ENCODE measurements at regions not wholly inside any gene's neighbourhood (a gene's known extent, or its start where the extent isn't known, plus 50 kb on each side); places are given as distances from the start of the nearest gene placed in this dataset.

DNA sequence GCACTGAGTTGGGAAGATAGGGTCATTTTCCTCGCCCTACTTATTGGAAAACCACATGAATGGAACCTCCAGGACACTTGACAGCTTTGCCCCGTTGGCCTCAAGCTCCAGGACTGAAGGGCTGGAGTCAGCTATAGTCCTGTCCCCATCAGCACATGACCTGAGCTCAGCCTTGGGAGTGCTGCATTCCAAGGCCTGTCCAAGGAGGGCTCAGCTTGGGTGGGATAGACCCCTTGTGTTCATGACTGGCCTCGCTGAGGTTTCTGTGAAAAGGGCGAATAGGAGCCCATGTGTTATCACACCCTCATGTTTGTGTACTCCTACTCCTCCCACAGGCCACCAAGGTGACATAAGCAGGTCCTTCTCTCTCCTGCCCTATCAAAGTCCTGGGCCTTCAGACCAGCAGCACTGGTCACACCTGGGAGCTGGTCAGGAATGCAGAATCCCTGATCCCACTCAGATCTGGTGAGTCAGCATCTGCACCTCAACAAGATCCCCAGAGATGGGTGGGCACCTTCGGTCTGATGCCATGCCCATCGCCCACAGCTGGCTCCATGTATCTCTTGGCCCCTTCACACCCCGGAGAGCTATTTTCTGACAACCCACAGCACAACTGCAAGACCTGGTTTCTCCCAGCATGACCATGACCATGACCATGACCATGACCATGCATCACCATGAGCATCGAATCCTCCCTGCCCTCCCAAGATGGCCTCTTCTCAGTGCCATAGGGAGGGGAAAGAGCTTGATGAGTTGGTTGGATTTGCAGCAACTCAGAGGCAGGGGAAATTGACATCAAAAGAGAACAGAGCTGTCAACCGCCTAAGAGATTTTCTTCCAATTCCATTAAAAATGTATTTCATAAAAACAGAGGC is 83.0 kb upstream of the RAB6C start:
- no peak for FAIRE-seq

DNA sequence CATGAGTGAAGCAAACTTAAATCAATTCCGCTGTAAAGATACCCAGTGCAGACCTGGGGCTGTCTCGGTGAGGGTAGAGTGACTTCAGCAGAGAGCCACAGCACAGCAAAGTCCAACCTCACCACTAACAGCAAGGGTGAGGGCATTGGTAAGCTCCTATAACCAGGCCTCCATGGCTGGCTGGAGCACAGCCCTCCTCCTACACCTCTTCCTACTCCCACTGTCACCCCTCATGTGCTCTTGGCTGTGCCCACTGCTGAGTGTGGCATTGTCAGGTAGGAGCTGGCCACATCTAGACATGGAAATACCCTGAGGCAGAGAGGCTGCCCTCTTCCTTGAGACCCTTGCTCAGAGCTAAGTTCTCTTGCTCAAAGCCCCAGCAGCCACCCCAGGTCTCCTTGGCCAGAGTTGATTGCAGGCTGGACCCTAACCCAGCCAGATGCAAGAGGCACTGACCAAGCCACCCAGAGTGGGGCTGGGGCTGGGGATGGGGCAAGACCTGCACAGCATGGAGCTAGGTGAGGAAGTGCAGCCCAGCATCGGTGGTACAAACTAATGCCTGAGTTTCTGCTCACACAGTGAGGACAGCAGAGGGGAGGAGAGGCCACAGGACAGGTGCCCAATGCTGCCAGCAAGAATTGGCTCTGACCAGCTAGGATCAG is 77.6 kb upstream of the RAB6C start:
- FAIRE-seq, result no peak

DNA sequence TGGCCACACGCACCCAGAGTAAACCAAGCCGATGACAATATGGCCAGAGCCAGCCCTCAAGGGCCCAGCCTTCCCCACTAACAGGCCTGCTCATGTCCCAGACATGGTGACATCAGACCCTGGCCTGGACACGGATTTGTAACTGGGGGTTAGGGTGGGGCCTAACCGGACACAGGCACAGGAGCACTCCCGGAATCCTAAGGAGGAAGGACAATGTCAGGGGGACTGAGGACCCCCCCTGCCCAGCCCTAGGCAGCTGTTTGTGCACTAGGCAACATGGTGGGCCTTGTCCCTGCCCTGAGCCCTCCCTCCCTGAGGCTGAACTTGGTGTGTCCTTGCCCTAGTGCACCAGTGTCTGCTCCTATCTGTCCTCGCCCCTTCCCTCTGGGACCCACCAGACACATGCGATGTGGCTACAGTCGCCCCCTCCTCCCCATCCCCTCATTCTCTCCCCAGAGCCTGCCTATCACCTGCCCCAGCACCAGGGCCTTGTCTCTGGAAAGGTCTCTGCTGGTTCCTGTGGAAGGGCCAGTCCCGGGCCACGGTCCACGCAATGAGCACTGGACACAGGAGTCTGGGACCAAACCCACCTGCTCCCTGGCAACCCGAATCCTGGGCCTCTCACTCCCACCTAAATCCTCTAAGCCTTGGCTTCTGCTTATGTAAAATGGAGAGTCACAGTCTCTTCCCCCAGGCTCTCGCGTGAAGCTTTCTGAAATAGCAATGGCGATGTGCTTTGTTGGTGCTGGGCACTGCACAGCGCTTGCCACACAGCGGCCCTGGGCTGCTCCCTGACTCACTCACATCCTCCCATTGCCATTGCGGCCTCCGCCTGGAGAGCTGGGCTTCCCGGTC is 76.5 kb upstream of the RAB6C start:
- FAIRE-seq, result no peak

DNA sequence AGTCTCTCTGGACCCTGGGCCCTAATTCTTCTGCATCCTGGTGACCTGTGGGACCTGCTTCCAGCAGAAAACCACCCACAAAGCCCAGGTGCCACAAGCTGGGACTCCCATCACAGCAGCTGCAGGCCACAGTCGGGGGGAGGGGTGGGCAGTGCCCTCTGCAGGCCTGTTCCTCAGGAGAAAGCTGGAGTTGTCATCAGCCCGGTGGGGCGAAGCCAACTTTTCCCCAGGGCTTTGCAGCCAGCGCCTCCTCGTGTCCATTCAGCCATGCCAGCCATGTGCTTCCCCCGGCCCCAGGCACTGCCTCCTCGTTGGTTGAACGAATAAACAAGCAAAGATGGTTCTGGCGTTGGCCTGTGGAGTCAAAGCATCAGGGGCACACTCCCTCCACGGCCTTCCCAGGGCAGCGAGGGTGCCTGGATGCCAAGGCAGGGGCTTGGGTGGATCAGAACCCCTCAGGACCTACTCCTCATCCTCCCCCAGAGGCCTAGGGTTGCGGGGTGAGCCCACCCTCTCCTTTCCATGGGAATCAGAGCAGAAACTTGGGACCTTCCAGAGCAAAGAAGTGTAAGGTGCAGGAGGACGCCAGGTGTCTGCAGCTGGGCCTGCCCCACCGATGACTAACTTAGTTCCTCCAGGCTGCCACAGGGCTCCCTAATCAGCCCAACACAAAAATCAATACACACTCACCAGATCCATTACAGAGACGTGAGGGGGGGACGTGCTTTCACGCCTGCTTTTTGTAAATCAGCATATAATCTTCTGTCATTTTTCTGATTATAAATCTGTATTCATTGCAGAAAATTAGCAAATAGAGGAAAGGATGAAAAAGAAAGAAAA is 75.7 kb upstream of the RAB6C start:
- FAIRE-seq, result no peak

DNA sequence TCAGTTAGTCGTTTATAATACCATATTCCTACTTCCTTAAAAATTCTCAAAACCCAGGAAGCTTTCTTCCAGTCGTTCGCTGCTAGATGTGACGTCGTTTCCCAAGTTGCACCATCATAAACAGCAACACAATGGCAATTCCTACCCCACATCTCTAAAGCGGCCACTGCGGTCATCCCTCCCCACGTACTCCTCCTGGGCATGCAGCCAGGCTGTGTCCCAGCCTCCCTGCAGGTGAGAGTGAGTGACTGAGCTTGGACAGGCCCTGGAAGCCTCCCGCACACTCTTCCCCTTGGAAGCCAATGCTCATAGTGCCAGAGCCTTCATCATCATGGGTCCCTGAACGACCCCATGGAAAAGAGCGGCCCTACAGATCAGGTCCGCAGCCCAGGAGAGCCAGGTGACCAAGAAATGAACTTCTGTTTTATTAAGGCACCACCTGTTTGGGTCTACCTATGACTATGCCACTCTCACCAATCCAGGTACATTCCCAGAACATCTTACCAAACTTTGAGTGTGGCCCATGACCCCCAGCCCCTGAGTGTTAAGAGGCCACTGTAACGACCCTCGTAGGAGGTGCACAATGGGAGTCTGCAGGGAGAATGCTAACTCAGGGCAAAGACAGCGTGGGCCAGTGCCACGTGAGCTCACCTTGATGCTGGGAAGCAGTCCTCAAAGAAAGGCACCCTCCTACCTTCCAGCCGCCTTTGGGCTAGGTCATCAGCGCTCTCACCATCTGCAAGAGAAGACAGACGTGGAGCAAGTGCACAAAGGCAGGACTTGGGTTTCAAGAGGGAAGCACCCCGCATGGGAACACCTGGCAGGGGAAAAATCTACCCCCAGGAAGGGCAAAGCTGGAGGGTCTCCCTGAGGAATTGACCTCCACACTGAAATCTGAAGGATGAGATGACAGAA is 74.7 kb upstream of the RAB6C start:
- FAIRE-seq, result no peak

DNA sequence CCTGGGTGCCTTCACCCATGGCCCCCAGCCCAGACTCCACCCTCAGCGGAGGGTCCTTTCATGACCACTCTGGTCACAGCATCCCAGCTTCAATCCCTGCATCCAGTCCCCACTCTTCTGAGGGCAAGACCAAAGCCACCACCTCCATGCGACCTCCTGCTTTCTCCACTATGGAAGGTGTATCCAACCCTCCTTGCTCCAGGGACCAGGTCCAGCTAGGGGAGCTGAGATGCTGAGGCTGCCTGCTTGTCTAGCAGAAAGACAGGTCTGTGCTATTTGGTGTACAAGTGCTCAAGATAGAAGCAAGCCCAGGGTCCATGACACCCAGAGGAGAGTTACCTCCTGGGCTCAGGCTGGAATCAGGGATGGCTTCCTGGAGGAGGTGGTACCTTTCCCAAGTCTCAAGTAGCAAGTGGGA is 73.8 kb upstream of the RAB6C start:
- FAIRE-seq, result no peak

DNA sequence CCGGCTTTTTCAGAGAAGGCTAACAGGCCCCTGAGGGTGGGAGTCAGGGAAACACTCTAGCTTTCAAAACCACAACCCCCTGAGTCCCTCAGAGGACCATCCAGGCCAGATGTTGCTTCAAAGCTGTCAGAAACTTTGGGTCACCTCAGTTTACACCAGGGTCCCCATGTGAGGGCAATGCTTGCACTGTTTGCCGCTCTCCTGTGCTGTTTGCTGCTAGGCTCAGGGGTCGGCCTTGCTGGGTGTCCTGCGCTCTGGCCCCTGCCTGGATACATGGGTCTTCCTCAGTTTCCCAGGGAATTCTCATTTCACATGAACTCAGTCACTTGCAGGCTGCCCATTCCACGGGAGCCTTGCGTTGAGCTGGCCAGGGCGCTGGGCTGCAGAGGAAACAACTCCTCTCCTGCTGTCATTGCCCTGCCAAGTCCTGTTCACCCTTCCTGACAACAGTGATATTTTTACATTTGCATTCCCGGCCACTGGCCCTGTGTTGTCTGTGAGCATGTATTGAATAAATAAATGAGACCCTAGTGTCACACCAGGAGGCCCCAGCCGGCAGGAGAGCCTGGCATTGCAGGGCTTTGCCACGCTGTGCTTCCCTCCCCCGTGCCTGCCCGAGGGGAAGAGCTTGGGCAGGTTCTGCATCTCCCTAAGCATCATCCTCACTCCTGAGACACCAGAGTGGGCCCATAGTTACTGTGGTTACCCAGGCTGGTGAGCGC is 73.2 kb upstream of the RAB6C start:
- FAIRE-seq, result no peak

DNA sequence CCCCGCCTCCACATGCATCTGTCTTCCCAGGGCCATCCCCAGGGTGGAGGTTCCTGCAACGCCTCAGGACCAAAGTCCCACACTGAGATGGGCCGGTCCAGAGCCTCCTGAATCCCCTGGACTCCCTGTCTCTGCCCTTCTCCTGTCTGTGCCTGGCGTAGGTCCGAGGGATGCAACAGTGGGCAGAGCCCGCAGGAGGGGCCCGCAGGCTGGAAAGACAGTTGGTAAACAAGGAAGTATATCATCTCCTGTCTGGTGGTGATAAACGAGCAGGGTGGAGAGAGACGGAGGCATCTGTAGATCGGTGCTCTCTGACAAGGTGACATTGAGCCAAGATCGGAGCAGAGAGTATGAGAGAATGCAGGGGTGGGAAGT is 72.6 kb upstream of the RAB6C start:
- FAIRE-seq, result no peak

DNA sequence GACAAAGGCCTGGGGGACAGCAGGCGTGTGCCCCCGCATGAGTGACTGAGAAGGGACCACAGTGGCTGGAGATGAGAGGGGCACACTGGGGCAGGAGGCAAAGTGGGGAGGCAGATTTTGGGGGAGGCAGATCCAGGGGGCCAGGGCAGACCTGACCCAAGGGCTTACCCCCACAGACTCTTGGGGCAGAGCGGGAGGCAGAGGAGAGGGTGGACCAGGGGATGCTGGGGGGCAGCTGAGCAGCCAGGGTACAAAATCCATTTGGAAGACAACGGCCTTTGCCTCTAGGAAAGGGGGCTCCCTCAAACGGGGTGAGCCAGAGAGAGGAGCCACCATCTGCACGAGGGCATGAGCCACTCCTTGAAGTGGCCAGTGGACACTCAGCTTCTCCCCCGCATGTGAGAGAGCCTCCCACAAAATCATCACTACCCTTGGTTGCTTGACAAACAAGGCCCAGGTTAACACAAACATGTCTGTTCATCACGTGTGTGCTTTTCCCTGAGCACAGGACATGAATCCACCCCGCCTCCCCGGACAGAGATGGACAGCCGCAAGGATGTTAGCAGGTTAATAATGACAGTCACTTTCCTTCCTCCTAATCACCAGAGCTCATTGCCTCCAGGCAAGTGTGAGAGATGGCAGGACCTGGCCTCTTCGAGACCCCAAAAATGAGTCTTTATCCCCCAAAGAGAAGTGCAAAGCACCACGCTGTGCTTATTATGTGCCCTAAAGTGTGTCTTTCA is 72.0 kb upstream of the RAB6C start:
- no peak for FAIRE-seq

DNA sequence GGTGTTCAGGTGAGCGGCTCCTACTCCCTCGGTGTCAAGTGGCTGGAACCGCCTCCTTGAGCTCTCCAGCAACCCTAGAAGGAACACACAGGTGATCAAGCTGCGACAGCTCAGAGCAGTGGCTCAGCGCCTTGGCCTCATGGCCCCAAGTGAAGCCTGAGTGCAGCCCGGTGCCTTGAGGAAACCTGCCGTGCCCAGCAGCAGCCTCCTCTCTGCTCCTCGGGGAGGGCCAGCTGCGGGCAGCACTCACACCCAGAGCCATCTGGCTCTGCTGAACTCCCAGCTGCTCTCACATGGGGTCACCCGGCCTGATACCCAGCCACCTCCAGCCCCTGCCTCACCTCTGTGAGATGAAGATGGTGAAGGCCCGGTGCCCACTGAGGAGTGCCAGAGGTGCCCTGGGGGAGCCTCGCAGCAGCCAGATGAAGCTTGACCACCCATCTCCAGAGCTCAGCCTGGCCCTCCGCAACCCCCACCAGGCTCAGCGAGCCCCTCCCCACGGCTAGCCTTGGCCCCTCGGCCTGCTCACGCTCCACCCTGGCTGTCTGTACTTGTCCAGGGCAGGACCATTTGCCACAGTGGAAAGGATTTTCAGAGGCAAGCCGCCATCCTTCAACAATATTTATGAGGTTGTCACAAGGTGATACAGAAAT is 70.6 kb upstream of the RAB6C start:
- FAIRE-seq, result no peak

DNA sequence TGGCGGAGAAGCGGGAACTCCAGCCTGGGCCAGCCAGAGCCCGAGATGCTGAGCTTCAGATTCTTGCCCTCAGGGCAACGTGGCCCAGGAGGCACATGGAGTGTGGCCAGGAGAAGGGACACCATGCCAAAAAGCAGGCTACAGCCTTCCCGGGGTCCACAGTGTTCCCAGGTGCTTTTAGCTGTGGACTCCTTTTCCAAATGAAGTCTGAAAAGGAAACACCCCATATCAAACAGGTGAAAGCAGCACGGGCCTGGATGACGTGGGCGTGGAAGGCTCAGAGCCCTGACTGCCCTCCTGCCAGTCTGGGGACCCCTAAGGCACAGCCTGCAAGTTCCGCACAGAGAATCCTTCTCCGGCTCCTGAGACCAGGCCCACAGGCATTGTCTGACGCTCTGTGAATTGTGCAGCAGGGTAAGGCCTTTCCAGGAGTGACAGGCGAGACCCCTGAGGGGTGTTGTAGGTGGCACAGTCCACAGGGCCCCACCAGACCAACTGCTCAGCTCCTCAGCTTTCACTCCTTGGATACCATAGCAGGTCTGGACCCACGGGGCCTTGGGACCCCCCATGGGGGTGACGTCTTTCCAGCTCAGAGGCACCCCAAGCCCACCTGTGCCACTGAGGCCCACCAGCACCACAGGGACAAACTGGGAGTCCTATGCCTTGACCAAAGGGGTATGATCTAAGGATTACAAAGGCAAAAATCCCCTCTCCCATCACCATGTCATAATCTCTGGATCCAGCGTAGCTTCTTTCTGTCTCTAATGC is 69.6 kb upstream of the RAB6C start:
- no peak for FAIRE-seq

DNA sequence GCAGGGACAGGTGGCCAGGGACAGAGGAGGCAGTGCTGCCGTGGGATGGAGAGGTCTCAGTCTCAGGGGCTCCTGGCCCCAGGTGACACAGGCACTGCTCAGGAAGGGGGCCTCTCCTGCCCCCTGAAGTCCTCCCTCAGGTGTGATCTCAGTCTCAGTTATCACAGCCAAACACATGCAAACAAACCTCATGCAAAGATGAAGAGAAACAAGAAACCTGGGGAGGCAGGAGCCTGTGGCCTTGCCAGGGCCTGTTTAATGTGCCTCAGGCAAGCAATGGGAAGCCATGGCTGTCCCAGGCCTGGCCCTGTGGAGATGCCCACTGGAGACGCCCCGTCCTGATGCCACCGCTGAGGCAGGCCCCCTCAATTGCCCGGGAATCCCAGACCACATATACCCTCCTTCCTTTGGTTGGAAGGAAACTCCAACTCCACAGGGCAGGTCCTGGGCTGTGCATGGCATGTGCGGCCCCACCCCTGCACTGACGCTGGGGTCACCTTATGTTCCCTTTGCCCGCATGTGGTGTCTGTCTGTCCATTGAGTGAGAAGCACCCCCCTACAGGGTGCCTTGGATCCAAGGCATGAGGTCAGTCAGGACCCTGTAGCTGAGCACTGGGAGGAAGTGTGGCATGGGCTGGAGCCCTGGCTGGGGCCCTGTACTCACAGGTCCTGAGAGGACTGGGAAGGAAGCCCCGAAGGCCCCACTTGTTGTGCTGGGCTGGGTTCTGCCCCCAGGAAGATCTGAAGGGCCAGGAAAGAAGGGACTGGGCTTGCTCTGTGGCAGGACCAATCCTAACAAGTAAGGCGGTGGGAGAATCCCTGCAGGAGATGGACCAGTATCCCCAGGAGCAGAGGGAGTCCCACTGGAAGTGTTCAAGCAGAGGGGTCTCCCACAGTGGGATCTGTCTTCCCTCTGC is 68.8 kb upstream of the RAB6C start:
- no peak for FAIRE-seq

DNA sequence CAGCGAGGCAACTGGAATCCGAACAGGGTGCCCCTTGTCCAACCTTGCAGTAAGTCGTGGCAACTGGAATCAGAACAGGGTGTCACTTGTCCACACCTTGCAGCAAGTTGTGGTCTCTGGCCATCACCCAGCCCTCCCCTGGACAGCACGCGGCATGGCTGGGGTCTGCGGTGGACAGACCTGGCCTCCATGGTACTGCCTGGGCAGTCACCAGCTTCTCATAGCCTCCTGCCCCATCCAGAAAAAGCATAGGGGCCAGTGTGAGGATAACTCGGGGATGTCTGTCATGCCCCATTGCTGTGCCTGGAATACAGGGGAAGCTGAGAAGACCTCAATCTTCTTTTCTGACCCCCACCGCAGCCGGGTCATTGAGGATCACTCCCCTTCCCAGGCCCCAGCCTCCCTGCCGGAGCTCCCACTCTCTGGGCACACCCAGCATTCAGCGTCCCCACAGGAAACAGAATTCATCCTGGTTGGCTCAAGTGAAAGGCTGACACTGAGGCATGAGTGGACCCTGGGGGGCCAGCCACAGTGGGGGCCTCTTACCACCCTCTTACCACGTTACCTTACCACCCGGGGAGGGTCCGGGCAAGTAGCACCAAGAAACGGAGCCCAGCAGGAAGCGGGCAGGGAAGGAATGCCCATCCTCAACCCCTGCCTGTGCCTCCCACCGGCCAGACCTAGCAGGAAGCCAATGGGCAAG is 68.0 kb upstream of the RAB6C start:
- FAIRE-seq, result no peak

DNA sequence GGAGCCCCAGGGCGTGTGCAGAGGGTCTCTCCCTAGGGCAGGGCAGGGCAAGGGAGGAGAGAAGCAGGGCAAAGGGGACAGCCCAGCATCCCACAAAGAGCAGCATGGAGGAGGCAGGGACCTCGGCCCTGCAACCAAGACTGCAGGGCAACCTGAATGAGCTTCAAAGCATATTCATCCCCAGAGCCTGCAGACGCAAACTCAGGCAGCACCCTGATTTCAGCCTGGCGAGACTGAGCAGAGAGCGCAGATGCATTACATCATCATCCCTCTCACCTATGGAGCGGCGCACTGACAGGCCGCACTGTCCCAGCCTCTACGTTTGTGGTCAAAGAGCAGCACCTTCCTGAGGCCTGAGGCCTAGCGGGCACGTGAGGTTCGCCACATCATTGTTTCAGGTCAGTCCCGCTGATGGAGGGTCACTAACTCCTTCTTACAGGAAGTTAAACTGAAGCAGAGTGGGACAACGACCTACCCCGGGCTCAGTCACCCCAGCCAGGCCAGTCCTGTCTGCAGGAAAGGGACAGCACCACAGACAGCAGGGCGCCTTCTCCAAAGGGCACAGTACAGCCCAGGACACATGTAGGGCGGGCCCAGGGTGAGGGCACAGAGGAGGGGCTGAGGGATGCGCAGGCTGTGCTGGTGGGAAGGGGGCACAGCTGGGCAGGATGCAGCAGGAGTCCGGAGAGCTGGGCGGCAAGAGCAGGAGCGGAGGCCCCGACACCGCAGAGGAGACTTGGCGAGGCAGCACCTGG is 67.2 kb upstream of the RAB6C start:
- no peak for FAIRE-seq

DNA sequence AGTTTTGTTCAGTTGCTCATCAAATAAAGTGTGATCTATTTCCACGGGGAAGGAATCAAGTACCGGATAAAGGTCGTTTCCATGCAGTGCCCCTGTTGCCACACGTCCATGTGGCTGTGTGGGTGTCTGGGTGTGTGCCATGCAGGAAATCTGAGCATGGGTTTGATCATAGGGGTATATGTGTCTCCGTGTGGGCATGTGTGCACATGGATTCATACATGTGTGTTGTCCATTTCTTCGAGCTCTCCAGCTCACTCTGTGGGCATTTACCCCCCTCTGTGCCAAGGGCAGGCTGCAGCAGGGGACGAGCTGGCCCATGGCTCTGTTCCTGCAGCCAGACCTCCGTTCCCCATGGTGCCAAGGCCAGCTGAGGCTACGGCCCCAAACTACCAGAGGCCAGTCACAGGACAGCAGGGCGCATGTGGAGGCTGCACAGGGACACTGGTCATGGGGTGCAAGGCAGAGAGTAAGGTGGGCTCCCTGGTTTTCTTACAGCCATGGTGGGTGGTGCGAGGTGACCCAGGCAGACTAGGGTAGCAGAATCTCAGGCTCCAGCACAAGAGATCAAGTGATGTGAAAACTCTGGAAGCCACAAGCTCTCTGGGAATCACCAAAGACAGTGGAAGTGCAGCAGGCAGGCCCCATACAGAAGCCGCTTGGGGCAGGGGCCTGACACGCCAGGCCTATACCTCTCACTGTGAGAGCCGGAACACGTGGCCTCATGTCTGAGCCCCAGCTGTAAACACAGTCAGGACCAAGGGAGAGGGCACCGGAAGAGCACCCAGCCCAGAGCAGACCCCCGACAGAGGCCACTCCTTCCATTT is 66.4 kb upstream of the RAB6C start:
- FAIRE-seq, result no peak
